Endothelial cell of umbilical vein (primary cell): ENCODE measurements at regions not wholly inside any gene's neighbourhood (a gene's known extent, or its start where the extent isn't known, plus 50 kb on each side); places are given as distances from the start of the nearest gene placed in this dataset.

Source experiments
- BruUV-seq: library from RNA; stranded (reverse); fragments of 400-500 nt; replicated peaks from 2 replicates; lab custom pipeline; 2021; lab: Mats Ljungman, UMichigan
- CTCF ChIA-PET: fragments of 300-600, 350-600 bp; sonication (Branson Sonifier 250); formaldehyde crosslinking; loops from one replicate; lab custom pipeline; 2021; ENCODE audit warnings: antibody characterized with exemption, inconsistent platforms; lab: Charles Lee
- POLR2A ChIA-PET: fragments of 300-600, 350-600 bp; sonication (Branson Sonifier 250); formaldehyde crosslinking; loops from one replicate; lab custom pipeline; 2021; ENCODE audit warnings: antibody characterized with exemption, inconsistent platforms; lab: Charles Lee
- DNase-seq: peaks from one replicate; pipeline ENCODE4 v3.0.0-alpha.2; 2011; ENCODE audit warnings: low read depth, low spot score
- FAIRE-seq: peaks from 2 replicates; lab custom pipeline; 2011; peaks lifted over from hg19 to GRCh38; lab: Jason Lieb, UNC
- H2AFZ ChIP-seq: 2 replicates; pipeline ENCODE4 v1.6.0; 2012; ENCODE audit warnings: low read depth, low read length, control low read depth, inconsistent platforms
- H3K27ac ChIP-seq: 2 replicates; pipeline ENCODE4 v1.5.1; 2011; ENCODE audit warnings: low read depth, mild to moderate bottlenecking, control low read depth, low read length, moderate library complexity; ENCODE audit not compliant: insufficient read depth
- H3K27me3 ChIP-seq, 2 experiments: 2 replicates each; pipeline versions ENCODE4 v1.6.0 to v1.6.1; 2011; ENCODE audit warnings: low read length in 2 of 2, mixed read lengths in 1 of 2; ENCODE audit not compliant: control insufficient read depth in 2 of 2, insufficient read depth in 2 of 2
- H3K36me3 ChIP-seq, 2 experiments: 2 replicates in 1 of 2; 3 replicates in 1 of 2; pipeline ENCODE4 v1.5.1; 2011; ENCODE audit warnings: low read length in 2 of 2, mild to moderate bottlenecking in 1 of 2, moderate library complexity in 1 of 2; ENCODE audit not compliant: control insufficient read depth in 2 of 2, insufficient read depth in 2 of 2; ENCODE audit errors: extremely low read depth in 1 of 2
- H3K4me1 ChIP-seq: 3 replicates; pipeline ENCODE4 v1.5.1; 2011; ENCODE audit warnings: mild to moderate bottlenecking, low read length; ENCODE audit not compliant: control insufficient read depth, insufficient read depth; ENCODE audit errors: extremely low read depth
- H3K4me2 ChIP-seq: 2 replicates; pipeline ENCODE4 v1.6.1; 2011; ENCODE audit warnings: low read length, control low read depth, mixed read lengths; ENCODE audit not compliant: insufficient read depth
- H3K4me3 ChIP-seq, 3 experiments: fragments of 200-600 bp in 1 of 3; sonication (generic), shearing (Covaris generic) in 1 of 3; replicated peaks in 1 of 3; 2 replicates each; pipeline ENCODE4 v1.5.1; 2011 to 2016; ENCODE audit warnings: control low read depth in 3 of 3, low read length in 3 of 3, mild to moderate bottlenecking in 2 of 3, inconsistent platforms in 1 of 3, low read depth in 1 of 3, moderate library complexity in 1 of 3; ENCODE audit not compliant: insufficient read depth in 1 of 3
- H3K79me2 ChIP-seq: 2 replicates; pipeline ENCODE4 v1.6.0; 2012; ENCODE audit warnings: low read length, inconsistent platforms; ENCODE audit not compliant: control insufficient read depth, insufficient read depth
- H3K9ac ChIP-seq: replicated peaks from 2 replicates; pipeline ENCODE3; 2011; ENCODE audit warnings: low read length, control low read depth; ENCODE audit not compliant: insufficient read depth; ENCODE audit errors: extremely low read depth
- H3K9me1 ChIP-seq: replicated peaks from 3 replicates; pipeline ENCODE4 v1.6.0; 2011; ENCODE audit warnings: mild to moderate bottlenecking, low read length; ENCODE audit not compliant: control insufficient read depth, insufficient read depth; ENCODE audit errors: extremely low read depth
- H3K9me3 ChIP-seq: replicated peaks from 2 replicates; pipeline ENCODE4 v1.5.1; 2012; ENCODE audit warnings: low read length, inconsistent platforms; ENCODE audit not compliant: control insufficient read depth, insufficient read depth
- H4K20me1 ChIP-seq: replicated peaks from 2 replicates; pipeline ENCODE3; 2011; ENCODE audit warnings: mild to moderate bottlenecking, low read length; ENCODE audit not compliant: control insufficient read depth, insufficient read depth; ENCODE audit errors: extremely low read depth
- CTCF ChIP-seq, 2 donors: IDR thresholded peaks; 1 replicate in 1 of 2; 2 replicates in 1 of 2; pipeline ENCODE4 v1.5.1; 2011; ENCODE audit warnings: low read length in 2 of 2, mild to moderate bottlenecking in 2 of 2, moderate library complexity in 2 of 2, control low read depth in 1 of 2, inconsistent platforms in 1 of 2, low read depth in 1 of 2; ENCODE audit not compliant: insufficient read depth in 1 of 2; ENCODE audit errors: extremely low read depth in 1 of 2
- EZH2 ChIP-seq: IDR thresholded peaks from 2 replicates; pipeline ENCODE4 v1.6.1; 2012; ENCODE audit warnings: borderline replicate concordance, low read depth, mild to moderate bottlenecking, moderate library complexity, low read length, inconsistent platforms; ENCODE audit not compliant: severe bottlenecking
- FOS ChIP-seq: IDR thresholded peaks from 2 replicates; pipeline ENCODE4 v1.6.1; 2011; ENCODE audit warnings: mild to moderate bottlenecking, low read length, moderate library complexity, borderline replicate concordance; ENCODE audit not compliant: insufficient read depth
- GATA2 ChIP-seq: IDR thresholded peaks from 2 replicates; pipeline ENCODE4 v1.7.0; 2011; ENCODE audit warnings: low read depth, mild to moderate bottlenecking, moderate library complexity, mixed read lengths, low read length; ENCODE audit not compliant: insufficient read length, insufficient read depth
- JUN ChIP-seq: IDR thresholded peaks from 2 replicates; pipeline ENCODE4 v1.6.1; 2011; ENCODE audit warnings: borderline replicate concordance, low read depth; ENCODE audit not compliant: insufficient read length, insufficient read depth
- MAX ChIP-seq: IDR thresholded peaks from 2 replicates; pipeline ENCODE4 v1.6.1; 2011; ENCODE audit not compliant: insufficient read depth, insufficient read length
- MYC ChIP-seq: IDR thresholded peaks from one replicate; pipeline ENCODE4 v1.6.1; 2011; ENCODE audit warnings: mild to moderate bottlenecking, low read depth, low read length
- POLR2A ChIP-seq: IDR thresholded peaks from 2 replicates; pipeline ENCODE4 v1.6.1; 2012; ENCODE audit warnings: low read depth, mild to moderate bottlenecking, control low read depth, low read length
- POLR2AphosphoS5 ChIP-seq: IDR thresholded peaks from 2 replicates; pipeline ENCODE4 v1.6.1; 2012; ENCODE audit warnings: low read depth, mild to moderate bottlenecking, control low read depth, low read length, moderate library complexity; ENCODE audit not compliant: insufficient read depth
- dilution Hi-C: fragments of 300-500 bp; cut with MboI; formaldehyde crosslinking; loops from one replicate; pipeline ENCODE4 v1.15.0; 2019; ENCODE audit warnings: low sequenced_read_pairs; ENCODE audit not compliant: extremely low pct_ligation_motif_present
- intact Hi-C: fragments of 100-400 bp; cut with micrococcal nuclease; formaldehyde crosslinking; loops from one replicate; pipeline ENCODE4 v1.10.0; 2022

GRCh38 chr4:140229881-140230280 is 75.9 kb upstream of the MAML3 start:
- Histone ChIP-seq H3K9ac (no peak overlapping the region), H3K27me3 (no peaks in the 10 kb centered on the region), H3K4me2 (no peak overlapping the region), H4K20me1 (no peaks in the 10 kb centered on the region), H3K27ac (no peak overlapping the region), H3K9me3 (no peaks in the 10 kb centered on the region), H3K4me3 (no peak overlapping the region), H2AFZ (no peak overlapping the region), H3K4me1 (peaks cover 12% of the 10 kb centered on the region), H3K79me2 (no peaks in the 10 kb centered on the region), H3K9me1 (no peaks in the 10 kb centered on the region), H3K36me3 (no peaks in the 10 kb centered on the region)
- BruUV-seq, result no TSS peak
- ChIA-PET CTCF (interaction anchor here (1.0 kb wide), 1 partner anchor 9 kb away, joined by 4 read pairs; no protein-coding TSS in a partner anchor), POLR2A (no interaction called here)
- intact Hi-C loops (no loop called here), dilution Hi-C loops (no loop called here)
- FAIRE-seq (no peak), DNase-seq (no peak)
- TF ChIP-seq POLR2A, result no peak
- TF ChIP-seq POLR2AphosphoS5, result no peak
- TF ChIP-seq JUN, result no peak
- no peak for TF ChIP-seq MYC
- no peak for TF ChIP-seq FOS
- no peak for TF ChIP-seq MAX

- DNase-seq (no peak), FAIRE-seq (no peak)
- dilution Hi-C loops (no loop called here), intact Hi-C loops (no loop called here)
- no TSS peak for BruUV-seq
- no peaks in the 10 kb centered on the region for H3K79me2 ChIP-seq
- peaks cover 15% of the 10 kb centered on the region for H3K4me1 ChIP-seq
- H3K9me3 ChIP-seq, result no peaks in the 10 kb centered on the region
- H3K36me3 ChIP-seq, result no peaks in the 10 kb centered on the region
- H3K27ac ChIP-seq, result no peak overlapping the region
- H3K4me3 ChIP-seq, result no peak overlapping the region
- TF ChIP-seq MAX, result no peak
- TF ChIP-seq GATA2, result no peak
- no peak for TF ChIP-seq JUN
- TF ChIP-seq FOS, result no peak
- no peak for TF ChIP-seq POLR2A
- TF ChIP-seq MYC, result no peak
- no peak for TF ChIP-seq POLR2AphosphoS5
- TF ChIP-seq EZH2, result no peak
- no peak for TF ChIP-seq CTCF (IDR thresholded peaks at IDR 0.05; ENCODE audit: extremely low read depth in 1 of 2, insufficient read depth in 1 of 2, low read depth in 1 of 2, low read length in 2 of 2)
- no peaks in the 10 kb centered on the region for H4K20me1 ChIP-seq
- POLR2A ChIA-PET, result no interaction called here
- no peak overlapping the region for H3K4me2 ChIP-seq
- no peaks in the 10 kb centered on the region for H3K9me1 ChIP-seq
- H3K9ac ChIP-seq, result no peak overlapping the region
- CTCF ChIA-PET, result interaction anchor here (0.8 to 1.3 kb wide), 4 partner anchors 8 to 56 kb away, joined by 3 to 6 read pairs (median 3); no protein-coding TSS in a partner anchor
- H2AFZ ChIP-seq, result no peak overlapping the region
- H3K27me3 ChIP-seq, result no peaks in the 10 kb centered on the region
Measured at GRCh38 chr4:140227286-140227685, 73.3 kb upstream of the MAML3 start.
